Psoas muscle (tissue), 7 donors: ENCODE measurements at regions not wholly inside any gene's neighbourhood (a gene's known extent, or its start where the extent isn't known, plus 50 kb on each side); places are given as distances from the start of the nearest gene placed in this dataset.
"Not testable (repeated sequence)": the region's sequence is repeated elsewhere in the genome, so short reads cannot be mapped to it uniquely, and the experiment has no call there.

Experiments used
- ATAC-seq, 4 donors: fragments of 200-7000 bp; cut with Tn5 transposase; one replicate each; pipeline ENCODE4 v1.9.1; 2020; ENCODE audit warnings: moderate library complexity in 3 of 4, mild to moderate bottlenecking in 2 of 4
- DNase-seq, 2 donors: peaks; one replicate each; pipeline ENCODE4 v3.0.0-alpha.2; 2020
- H3K27ac ChIP-seq: fragments of 200-600 bp; one replicate; pipeline ENCODE4 v1.8.0; 2022
- H3K27me3 ChIP-seq, 3 donors: fragments of 200-600 bp in 1 of 3; one replicate each; pipeline versions ENCODE4 v1.6.1 to v1.8.0; 2013 to 2022; ENCODE audit warnings: low read length in 2 of 3, mild to moderate bottlenecking in 2 of 3, moderate library complexity in 1 of 3; ENCODE audit not compliant: insufficient read depth in 3 of 3
- H3K36me3 ChIP-seq, 2 donors: fragments of 200-600 bp in 1 of 2; one replicate each; pipeline versions ENCODE4 v1.6.1 to v1.8.0; 2013 to 2022; ENCODE audit warnings: low read depth in 1 of 2, mild to moderate bottlenecking in 1 of 2, moderate library complexity in 1 of 2; ENCODE audit not compliant: insufficient read depth in 1 of 2
- H3K4me1 ChIP-seq: fragments of 200-600 bp; one replicate; pipeline ENCODE4 v1.8.0; 2022
- H3K4me3 ChIP-seq: fragments of 200-600 bp; one replicate; pipeline ENCODE4 v1.8.0; 2022; ENCODE audit warnings: mild to moderate bottlenecking
- H3K9me3 ChIP-seq: fragments of 200-600 bp; one replicate; pipeline ENCODE4 v1.8.0; 2022
- CTCF ChIP-seq: fragments of 200-600 bp; IDR thresholded peaks from one replicate; pipeline ENCODE4 v1.8.0; 2022; ENCODE audit warnings: antibody characterized with exemption
- WGBS, 3 donors: extraction: QIAGEN DNeasy Blood & Tissue Kit; methylation state at CpG; one replicate each; pipeline versions ENCODE4 v1.1.6 to v1.1.7; 2013; 5-methylcytosine and 5-hydroxymethylcytosine counted together
- intact Hi-C, 2 donors: fragments of 100-400 bp; cut with DNase I; formaldehyde crosslinking; loops; one replicate each; pipeline versions ENCODE4 v1.11.0 to v1.14.2; 2022
- donor health status: healthy with polysubstance abuse.
- donor health status: DM: no; HTN: no; CAD: no; lungs with moderate emphysema.
- donor health status: Bipolar disorder and iron deficiency.
- donor health status: healthy.
- donor health status: DM: yes; HTN: yes; CAD: no.
- donor health status: DM: no; HTN: no; CAD: no.
- donor health status: DM: yes; HTN: yes; CAD: no.

- ATAC-seq (no peak), DNase-seq (no peak)
- Histone ChIP-seq H3K4me3 (no peak overlapping the region), H3K27me3 (peaks cover 0 to 22% (median 0%) of the 10 kb centered on the region in 3 donors), H3K27ac (no peak overlapping the region), H3K9me3 (no peaks in the 10 kb centered on the region), H3K36me3 (no peaks in the 10 kb centered on the region), H3K4me1 (no peaks in the 10 kb centered on the region)
- TF ChIP-seq CTCF, result no peak
- 41 to 49% (median 46%) methylated on average over 3 of the region's 3 CpGs for WGBS, 3 donors
- intact Hi-C loops, result no loop called here
Observed at GRCh38 chrX:110920991-110921390, 125.4 kb upstream of the CHRDL1 start.

GRCh38 chrX:110915570-110915969 is 120.0 kb upstream of the CHRDL1 start:
- Histone ChIP-seq H3K27me3 (peaks cover 0 to 6% (median 0%) of the 10 kb centered on the region in 3 donors), H3K4me3 (no peak overlapping the region), H3K36me3 (no peaks in the 10 kb centered on the region), H3K27ac (no peak overlapping the region), H3K9me3 (no peaks in the 10 kb centered on the region), H3K4me1 (no peaks in the 10 kb centered on the region)
- DNase-seq (no peak), ATAC-seq (no peak)
- no peak for TF ChIP-seq CTCF
- intact Hi-C loops, result no loop called here

- H3K27me3 ChIP-seq, result peaks cover 0 to 6% (median 0%) of the 10 kb centered on the region in 3 donors
- WGBS, 3 donors, result 27 to 35% (median 28%) methylated on average over 3 of the region's 3 CpGs
- H3K27ac ChIP-seq, result no peak overlapping the region
- no peak for TF ChIP-seq CTCF
- H3K36me3 ChIP-seq, result no peaks in the 10 kb centered on the region
- ATAC-seq, result peak in 1 of 4 donors; percentile 49
- intact Hi-C loops, result no loop called here
- no peak overlapping the region for H3K4me3 ChIP-seq
- no peaks in the 10 kb centered on the region for H3K9me3 ChIP-seq
- no peaks in the 10 kb centered on the region for H3K4me1 ChIP-seq
- DNase-seq, result no peak
Observed at GRCh38 chrX:110915111-110915510, 119.5 kb upstream of the CHRDL1 start.

GRCh38 chrX:110914281-110914680 is 118.7 kb upstream of the CHRDL1 start:
- ATAC-seq, result no peak
- Histone ChIP-seq H3K36me3 (no peaks in the 10 kb centered on the region), H3K9me3 (no peaks in the 10 kb centered on the region), H3K27ac (no peak overlapping the region), H3K4me1 (no peaks in the 10 kb centered on the region), H3K27me3 (peaks cover 0 to 6% (median 0%) of the 10 kb centered on the region in 3 donors), H3K4me3 (no peak overlapping the region)
- no peak for TF ChIP-seq CTCF
- DNase-seq, result no peak
- intact Hi-C loops, result no loop called here
- WGBS, 3 donors, result 26 to 62% (median 36%) methylated on average over 1 of the region's 1 CpG

- H3K4me1 ChIP-seq, DNase-seq, ATAC-seq, H3K9me3 ChIP-seq, H3K4me3 ChIP-seq, H3K27me3 ChIP-seq, H3K27ac ChIP-seq, intact Hi-C loops, H3K36me3 ChIP-seq: not testable (repeated sequence)
Observed at GRCh38 chrX:110904747-110905146, 109.1 kb upstream of the CHRDL1 start.
